Right ventricle myocardium superior (tissue), 1 donor: ENCODE measurements at regions not wholly inside any gene's neighbourhood (a gene's known extent, or its start where the extent isn't known, plus 50 kb on each side); places are given as distances from the start of the nearest gene placed in this dataset.
"Not testable (repeated sequence)": the region's sequence is repeated elsewhere in the genome, so short reads cannot be mapped to it uniquely, and the experiment has no call there.

Experiments used
- ATAC-seq: fragments of 200-7000 bp; cut with Tn5 transposase; one replicate; pipeline ENCODE4 v1.9.1; 2020; ENCODE audit warnings: mild to moderate bottlenecking; ENCODE audit not compliant: poor library complexity
- DNase-seq: peaks from one replicate; pipeline ENCODE4 v3.0.0-alpha.2; 2020
- intact Hi-C: fragments of 100-400 bp; cut with DNase I; formaldehyde crosslinking; loops from one replicate; pipeline ENCODE4 v1.11.2; 2022
- donor health status: DM: no; HTN: yes; CAD: no; lungs with severe emphysema.

DNA sequence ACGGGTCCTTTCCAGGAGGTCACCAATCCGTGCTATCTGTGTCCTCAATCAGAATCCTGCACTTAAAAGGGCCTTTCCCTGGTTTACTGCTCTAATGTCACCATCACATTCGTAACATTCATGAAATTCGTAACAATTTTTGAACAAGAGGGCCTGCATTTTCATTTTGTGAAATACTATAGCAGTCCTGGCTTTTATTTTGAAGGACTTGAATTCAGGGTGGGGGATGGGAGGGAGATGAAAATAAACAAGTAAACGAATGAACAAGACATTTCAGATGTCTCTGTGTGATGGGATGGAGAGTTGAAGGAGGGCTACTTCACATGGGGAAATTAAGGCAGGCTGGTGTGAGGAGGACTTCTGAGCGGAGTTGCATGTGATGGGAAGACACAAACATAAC is 281.0 kb downstream of the TSHZ3 start:
- DNase-seq (no peak), ATAC-seq (no peak)
- intact Hi-C loops: no loop called here

DNA sequence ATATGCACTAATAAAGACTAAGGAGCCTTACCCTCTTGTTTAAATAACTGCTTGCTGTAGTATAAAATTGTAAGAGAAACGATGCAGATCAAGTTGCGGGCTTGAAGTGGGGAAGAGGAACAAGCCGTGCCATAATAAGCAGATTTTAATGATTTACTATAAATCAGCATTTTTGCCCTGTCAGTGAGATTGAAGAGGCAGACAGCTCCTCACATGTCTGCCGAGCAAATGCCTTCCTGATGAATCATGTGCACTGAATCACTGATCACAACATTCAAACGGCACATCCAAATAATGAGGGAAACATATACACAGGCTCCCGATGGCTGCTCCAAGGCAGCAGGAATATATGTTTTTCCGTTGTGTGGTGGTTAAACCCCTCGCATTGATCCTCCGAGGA is 282.9 kb downstream of the TSHZ3 start:
- no peak for ATAC-seq
- DNase-seq: no peak
- intact Hi-C loops: no loop called here

DNA sequence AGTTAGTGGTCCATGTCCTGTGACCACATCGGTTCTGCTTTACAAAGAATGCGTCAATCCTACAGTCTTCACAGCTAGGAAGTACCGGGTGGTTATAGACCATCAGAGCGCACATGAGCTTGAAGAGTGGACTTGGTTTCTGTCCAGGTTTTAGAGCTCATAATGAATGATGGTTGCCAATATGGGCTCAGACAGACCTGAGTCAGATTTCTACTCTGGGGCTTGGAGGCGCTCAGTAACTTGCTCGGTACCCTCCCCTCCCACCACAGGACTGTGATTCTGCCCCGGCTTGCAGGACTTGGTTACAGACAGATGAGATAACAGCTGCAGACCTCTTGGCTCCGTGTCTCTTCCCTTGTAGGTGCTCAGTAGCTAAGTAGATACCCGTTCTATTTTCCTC is 284.7 kb downstream of the TSHZ3 start:
- ATAC-seq (no peak), DNase-seq (no peak)
- intact Hi-C loops: no loop called here

DNA sequence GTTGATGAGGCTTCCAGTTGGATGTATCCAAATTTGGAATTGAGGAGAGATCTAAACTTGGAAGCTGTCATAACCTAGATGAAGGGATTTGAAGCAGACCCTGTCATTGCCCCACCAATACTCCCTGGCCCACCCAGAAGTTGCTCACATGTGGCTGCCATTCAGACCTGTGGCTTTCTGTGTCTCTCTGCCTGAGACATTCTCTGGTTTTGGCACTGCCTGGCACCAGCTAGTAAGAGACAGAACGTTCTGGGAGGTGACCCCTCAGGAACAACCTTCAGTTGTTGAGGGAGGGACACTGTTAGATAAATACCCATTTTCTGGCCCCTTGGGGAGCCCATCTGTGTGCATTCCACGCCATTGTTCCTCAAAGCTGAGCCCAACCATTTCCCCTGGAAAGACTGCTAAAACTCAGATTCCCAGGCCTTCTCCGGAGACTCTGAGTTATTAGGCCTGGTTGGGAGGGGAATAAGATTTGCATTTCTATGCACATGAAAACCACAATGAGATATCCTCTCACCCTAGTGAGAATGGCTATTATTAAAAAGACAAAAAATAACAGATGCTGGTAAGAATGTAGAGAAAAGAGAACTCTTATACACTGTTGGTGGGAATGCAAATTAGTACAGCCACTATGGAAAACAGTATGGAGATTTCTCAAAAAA is 290.4 kb downstream of the TSHZ3 start:
- intact Hi-C loops: no loop called here
- DNase-seq: no peak
- ATAC-seq: no peak

DNA sequence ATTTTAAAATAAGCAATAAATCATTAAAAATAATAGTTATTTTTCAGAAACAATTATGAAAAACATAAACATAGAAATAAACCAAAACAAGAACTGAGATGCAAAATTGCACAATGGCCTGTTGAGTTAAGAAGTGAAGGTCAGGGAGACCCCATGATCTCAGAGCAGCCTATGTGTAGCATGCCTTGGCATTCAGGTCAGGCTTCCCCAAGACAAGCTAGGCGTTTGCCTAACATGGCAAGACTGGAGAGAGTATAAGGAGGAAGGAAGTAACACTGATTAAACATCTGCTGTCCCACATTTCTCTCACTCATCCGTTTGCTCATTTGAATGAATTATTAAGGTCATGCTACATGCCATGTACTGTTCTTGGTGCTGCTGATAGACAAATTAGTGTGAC is 291.8 kb downstream of the TSHZ3 start:
- intact Hi-C loops: no loop called here
- DNase-seq (no peak), ATAC-seq (no peak)

DNA sequence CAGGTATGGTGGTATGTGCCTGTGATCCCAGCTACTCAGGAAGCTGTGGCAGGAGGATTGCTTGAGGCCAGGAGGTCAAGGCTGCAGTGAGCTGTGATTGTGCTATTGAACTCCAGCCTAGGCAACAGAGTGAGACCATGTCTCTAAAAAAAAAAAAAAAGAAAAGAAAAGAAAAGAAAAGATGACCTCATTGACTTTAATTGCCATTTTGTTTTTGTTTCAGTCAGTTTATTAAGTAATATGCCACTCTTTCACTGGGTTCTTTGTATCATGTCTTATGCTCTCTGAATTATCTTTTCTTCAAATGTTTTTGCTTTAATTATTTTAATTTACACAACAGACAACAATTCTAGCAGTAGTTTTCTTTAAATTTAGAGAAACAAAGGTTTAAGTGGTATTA is 293.8 kb downstream of the TSHZ3 start:
- ATAC-seq (no peak), DNase-seq (no peak)
- intact Hi-C loops: no loop called here

DNA sequence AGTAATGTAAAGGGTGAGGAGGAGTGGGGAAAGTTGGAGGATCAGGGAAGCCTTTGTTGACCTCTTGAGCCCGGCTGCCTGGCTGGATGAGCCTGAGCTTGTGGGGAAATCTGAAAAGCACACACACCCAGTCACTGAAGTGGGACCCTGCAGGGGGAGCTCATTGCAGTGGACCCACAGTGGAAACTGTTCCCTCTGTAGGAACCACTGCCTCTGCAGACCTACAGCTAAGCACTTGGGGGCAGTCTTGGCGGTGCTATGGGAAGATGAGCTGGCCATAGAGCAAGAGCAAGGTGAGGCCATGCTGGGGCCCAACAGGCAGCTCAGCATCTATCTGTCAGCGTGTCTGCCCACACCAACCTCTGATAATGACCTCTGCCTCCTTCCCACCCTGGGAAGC is 294.8 kb downstream of the TSHZ3 start:
- intact Hi-C loops: no loop called here
- DNase-seq (peak; percentile 51), ATAC-seq (peak; percentile 51)

DNA sequence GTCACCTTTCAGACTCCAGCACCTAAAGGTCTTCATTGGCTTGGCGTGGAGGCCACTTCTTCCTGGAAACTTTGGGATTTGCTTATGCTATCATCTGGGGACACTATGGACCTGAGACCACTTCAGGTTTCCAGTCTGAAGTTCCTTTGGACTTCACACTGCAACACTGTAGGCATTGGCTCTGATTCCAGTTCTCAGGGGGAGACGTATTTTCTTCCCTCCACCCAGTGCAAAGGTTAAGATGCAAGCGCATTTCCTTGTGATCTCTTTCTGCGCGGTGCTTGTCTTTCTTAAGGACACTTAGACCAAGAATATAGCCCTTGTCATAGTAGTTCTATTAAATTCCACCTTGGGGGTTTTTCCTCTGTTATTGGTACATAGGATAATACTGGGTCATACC is 299.8 kb downstream of the TSHZ3 start:
- DNase-seq: no peak
- no peak for ATAC-seq
- intact Hi-C loops: no loop called here

DNA sequence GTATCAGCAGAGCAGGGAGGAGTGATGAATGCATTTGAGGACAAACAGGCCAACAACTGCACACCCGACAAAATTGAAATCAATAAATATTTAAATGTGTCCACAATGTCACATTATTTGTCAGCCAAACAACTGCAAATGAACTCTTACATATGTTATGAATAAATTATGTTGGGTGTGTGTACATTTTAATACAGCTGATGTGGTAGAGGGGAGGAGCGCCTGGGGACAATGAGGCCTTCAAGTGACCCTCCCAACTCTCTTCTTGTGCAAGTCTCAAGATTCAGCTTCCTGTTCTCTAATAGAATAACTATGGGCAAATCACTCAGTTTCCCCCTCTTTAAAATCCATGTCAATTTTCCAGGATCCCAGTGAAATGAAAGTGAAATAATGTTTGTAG is 303.2 kb downstream of the TSHZ3 start:
- ATAC-seq: no peak
- intact Hi-C loops: no loop called here
- DNase-seq: no peak

DNA sequence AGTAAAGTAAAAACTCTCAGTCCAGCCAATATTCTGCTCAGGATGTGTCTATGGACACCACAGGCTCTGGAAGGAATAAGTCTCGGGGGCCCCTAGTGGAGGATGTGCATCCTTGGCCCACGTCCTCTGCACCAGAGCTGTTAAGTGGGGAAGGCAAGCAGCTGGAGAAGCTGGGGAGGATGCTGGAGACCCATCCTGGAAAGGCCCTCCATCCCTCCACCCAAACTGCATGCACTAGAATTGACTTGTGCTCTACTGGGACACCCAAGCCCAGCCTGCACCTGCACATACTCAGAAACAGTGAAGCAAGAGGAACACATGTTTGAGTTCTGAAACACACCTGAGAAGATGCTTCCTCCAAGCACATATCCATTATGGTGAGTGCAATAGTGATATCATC is 307.8 kb downstream of the TSHZ3 start:
- DNase-seq (no peak), ATAC-seq (no peak)
- intact Hi-C loops: no loop called here

DNA sequence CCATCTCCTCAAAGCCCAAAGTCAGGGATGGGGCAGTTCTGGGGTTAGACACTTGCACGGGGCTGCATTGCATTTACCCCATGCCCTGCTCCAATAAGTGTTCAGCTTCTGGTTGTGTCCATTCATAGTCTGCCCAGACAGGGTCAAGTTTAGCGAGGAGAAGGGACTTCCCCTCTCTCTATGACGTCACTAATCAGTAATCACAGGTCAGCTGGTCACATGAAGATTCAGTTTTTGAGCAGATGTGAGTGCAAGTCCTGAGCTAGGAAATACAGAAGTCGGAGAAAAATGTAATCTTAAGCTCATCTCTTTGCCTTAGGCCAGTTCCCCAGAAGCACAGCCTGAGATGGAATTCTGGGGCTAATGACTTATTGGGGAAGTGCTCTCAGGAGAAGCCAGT is 310.1 kb downstream of the TSHZ3 start:
- ATAC-seq: no peak
- no peak for DNase-seq
- intact Hi-C loops: no loop called here

DNA sequence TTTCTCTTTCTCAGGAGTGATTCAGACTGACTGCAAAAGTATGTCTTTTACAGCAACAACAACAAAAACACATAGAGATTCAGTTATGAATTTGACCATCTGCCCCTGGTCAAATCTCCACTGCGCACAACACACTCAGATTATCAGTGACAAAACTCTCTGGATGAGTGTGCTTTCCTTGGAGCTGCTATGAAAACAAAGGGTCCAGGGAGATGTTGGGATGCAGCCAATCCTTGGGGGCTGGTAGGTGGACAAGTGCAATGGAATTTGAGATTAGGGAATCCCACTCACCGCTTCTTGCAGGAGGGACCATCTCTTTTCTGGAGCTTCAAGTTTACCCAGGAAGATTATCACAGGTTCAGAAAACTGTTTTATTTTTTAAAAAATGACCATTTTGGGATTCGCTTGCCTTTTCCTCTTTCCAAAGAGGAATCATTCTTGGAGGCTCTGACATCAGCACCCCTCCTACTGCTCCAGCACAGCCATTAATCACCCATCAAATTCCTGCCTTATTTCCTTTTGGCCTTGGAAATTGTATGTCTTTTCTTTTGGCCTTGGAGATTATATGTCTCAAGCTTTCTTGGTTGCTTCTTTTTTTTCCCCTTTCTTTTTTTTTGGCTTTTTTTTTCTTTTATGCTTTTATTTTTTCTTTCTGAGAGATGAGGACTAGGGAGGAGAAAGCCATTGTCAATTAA is 311.8 kb downstream of the TSHZ3 start:
- intact Hi-C loops: no loop called here
- no peak for ATAC-seq

DNA sequence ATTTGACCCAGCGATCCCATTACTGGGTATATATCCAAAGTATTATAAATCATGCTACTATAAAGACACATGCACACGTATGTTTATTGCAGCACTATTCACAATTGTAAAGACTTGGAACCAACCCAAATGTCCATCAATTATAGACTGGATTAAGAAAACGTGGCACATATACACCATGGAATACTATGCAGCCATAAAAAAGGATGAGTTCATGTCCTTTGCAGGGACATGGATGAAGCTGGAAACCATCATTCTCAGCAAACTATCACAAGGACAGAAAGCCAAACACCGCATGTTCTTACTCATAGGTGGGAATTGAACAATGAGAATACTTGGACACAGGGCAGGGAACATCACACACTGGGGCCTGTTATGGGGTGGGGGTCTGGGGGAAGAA is 317.8 kb downstream of the TSHZ3 start:
- ATAC-seq, DNase-seq, intact Hi-C loops: not testable (repeated sequence)

More for the DNA sequence above, 311.8 kb downstream of the TSHZ3 start:
- no peak for DNase-seq

DNA sequence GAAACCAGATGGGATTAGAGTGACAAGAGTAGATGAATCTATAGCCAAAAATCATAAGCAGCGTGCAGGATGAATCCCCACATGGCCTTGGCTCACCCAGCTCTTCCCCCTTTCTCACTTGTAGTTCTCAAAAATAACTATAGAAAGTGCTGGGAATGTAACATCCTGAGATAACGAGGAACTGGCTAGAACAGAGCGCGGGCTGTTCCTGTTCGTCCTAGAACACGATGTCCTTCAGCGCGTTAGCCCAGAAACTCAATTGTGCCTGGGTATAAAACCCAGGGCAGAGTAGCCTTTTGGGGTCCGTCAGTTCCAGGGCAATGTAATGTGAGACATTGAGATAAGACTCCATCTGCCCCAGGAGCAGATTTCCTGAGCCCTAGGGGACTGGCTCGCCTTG is 326.2 kb downstream of the TSHZ3 start:
- DNase-seq (no peak), ATAC-seq (no peak)
- intact Hi-C loops: no loop called here

DNA sequence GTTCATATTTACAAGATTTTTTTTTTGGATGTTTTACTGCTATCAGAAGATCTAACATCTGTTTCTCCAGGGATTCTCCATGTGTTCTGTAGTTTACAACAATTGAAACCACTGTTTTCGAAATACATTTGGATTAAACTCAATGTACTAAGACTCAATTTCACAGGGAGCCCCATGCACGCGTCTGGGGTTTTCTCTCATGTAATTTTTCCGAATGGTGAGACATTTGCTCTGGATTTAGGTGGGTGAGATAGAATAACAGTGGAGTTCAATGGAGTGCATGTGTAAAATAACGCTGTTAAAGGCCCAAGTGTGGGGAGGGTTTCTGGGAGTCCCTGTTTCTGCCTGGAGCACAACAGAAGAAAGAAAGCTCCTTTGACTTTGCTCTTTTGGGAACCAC is 330.3 kb downstream of the TSHZ3 start:
- intact Hi-C loops: no loop called here

DNA sequence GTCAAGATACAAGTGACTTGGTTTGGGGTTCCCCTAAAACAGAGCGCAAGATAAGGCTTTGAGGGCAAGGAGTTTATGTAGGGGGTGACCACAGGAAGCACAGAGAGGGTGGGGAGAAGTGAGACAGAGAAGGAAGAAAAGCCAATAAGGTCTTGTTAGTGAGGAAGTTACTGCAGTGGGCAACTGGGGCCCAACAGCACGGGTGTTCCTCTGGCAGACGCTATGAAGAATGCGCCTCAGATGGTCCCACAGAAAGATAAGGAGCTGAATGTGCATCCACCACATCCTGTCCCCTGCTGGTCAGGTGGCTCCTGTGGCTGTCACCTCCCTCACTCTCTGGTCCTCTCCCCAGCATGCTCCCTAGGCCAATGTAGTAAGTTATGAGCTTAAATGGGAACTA is 333.5 kb downstream of the TSHZ3 start:
- DNase-seq (no peak), ATAC-seq (no peak)
- intact Hi-C loops: no loop called here

More for the DNA sequence above, 330.3 kb downstream of the TSHZ3 start:
- ATAC-seq (no peak), DNase-seq (no peak)

DNA sequence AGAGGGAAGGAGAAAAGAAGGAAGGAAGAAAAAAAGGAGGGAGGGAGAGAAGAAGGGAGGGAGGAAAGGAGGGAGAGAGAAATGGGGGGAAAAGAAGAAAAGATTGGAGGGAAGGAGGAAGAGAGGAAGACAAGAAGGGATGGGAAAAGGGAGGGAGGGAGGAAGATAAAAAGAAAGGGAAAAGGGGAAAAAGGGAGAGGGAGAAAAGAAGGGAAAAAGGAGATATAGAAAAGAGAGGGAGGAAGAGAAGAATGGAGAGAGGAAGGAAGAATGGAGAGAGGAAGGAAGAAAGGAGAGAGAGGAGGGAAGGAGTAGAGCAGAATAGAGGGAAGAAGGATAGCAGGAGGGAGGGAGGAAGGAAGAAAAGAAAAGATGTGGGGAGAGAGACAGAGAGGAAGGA is 334.6 kb downstream of the TSHZ3 start:
- DNase-seq (no peak), ATAC-seq (no peak)
- intact Hi-C loops: no loop called here

DNA sequence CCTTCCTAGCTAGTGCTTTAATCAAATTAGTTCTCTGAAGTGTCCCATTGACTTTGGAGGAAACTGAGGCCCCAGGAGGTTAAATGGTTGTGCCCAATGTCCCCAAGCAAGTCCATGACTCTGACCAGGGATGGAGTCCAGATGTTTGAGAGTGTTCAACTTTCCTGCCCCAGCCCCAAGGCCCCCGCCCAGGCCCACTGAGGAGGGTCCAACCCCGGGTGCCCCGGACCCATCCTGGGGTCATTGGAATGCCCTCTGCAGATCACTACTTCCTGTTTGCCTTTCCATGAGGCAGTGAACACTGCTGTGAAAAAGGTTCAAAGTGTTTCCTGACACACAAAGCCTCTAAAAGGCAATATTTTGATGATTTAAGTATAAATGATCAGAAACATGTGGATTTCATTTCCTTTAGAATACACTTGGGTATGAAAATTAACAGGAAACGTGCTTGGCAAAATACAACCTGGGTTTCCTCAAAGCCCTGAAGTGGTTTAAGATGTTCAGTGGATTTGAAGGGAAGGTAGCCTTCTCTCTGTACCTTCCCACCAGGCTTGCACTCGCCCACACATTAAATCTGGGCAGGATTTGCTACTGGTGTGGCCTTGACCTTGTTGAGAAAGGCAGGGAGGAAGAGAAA is 335.7 kb downstream of the TSHZ3 start:
- DNase-seq: no peak
- intact Hi-C loops: no loop called here
- ATAC-seq: no peak

DNA sequence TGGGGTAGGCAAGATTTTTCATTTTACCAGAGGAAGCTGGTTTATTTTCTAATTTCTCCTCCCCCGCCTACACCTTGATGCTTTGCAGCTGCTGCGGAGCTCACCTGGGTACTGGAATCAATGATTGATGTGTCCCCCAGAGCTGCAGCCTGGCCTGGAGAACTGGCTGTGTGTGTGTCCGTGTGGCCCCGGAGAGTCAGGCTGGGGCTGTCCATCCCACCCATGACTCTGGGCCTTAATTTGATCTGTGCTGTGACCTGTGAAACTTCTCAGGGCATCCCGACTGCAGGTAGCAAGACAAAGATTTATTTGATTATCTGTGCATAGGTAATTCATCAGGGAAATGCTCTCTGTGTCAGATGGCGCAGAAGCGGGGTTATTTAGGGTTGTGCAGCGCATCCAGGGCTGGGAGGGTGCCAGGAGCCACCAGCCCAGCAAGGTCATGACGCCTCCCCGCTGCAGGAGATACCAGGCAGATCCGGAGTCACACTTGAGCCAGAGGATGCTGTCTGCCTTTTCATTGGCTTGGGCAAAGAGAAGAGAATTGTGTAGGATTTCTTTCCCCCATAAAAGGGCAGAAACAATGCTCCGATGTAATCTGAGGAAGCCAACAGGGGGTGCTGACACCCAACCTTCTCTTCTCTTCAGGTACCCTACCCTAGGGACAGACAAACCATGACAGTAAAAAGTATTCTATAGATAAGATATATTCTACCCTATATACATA is 346.6 kb downstream of the TSHZ3 start:
- no peak for ATAC-seq
- intact Hi-C loops: no loop called here
- DNase-seq: no peak

DNA sequence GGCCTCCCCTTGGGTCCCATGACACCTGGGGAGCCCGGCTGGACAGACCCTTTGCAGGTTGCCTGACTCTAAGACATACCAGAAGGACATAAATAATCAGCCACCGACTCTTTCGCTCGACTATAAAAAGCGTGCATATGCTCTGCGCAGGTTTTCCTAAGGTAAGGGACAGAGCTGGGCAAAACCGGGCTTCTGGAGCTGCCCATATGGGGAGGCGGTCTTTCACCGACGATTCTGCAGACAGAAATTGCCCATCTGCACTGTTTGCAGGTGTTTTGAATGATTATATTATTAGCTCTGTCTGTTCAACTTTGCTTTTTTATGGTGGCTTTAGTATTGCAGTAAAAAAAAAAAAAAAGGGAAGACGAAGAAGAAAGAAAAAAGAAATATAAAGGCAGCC is 347.2 kb downstream of the TSHZ3 start:
- DNase-seq (no peak), ATAC-seq (no peak)
- intact Hi-C loops: no loop called here
